ENCODE measurements at regions not wholly inside any gene's neighbourhood (a gene's known extent, or its start where the extent isn't known, plus 50 kb on each side); places are given as distances from the start of the nearest gene placed in this dataset.

DNA sequence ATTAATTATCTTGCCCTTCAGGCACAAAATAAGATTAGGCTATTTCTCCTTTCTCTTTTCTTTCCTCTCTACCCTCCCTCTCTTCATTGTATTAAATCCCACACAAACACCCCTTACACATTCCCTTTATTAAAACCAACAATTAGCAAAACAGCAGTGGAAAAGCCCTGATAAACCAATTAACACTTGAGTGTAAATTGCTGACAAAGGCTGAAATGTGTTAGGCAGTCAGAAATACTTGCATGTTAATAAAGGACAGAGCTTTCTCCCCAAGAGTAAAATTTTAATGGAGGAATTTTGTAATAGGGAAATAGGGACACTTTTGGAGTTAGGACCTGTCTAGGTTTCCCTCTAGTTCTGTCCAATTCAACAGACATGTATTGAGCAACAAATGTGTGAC, 370.9 kb downstream of the MRPS30 start:
- DNase-seq (ENCODE audit: extremely low spot score, insufficient read length, low read depth) = no peak
- no peak for FAIRE-seq

DNA sequence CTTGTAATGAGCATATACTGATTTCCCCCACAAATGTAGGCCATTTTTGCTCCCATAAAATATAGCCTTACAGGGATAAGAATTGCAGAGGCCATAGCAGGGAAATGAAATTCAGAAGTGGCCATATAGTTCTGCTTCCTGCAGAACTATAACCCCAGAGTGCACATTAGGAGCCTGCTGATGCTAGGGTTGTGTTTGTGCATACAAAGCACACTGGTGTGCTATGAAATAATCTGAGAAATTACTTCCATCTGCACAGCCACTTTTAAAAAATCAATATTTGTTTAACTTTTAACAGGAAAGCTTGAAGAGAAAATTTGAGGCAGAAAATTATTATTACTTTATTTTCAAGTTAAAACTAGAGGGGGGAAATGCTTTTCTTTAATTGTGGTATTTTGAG, 380.3 kb downstream of the MRPS30 start:
- no peak for FAIRE-seq
- no peak for DNase-seq (ENCODE audit: extremely low spot score, insufficient read length, low read depth)

DNA sequence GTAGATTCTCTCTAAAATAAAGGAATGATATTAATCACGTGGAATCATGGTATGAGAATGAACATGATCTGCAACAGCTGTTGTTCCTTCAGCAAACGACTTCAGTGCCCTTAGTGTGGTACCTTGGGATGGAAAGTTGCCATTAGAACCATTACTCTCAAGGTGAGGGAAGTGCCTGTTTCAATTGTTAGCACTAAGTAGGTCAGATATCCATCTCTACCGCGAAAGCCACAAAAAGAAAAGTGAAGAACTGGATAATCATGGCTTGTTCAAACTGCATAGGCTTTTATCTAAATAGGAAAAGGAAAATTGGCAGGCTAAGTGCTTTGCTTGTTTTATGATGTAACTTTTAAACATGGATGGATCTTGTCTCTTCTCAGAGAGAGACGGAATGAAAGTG, 380.7 kb downstream of the MRPS30 start:
- DNase-seq (ENCODE audit: extremely low spot score, insufficient read length, low read depth) = no peak
- FAIRE-seq = no peak

DNA sequence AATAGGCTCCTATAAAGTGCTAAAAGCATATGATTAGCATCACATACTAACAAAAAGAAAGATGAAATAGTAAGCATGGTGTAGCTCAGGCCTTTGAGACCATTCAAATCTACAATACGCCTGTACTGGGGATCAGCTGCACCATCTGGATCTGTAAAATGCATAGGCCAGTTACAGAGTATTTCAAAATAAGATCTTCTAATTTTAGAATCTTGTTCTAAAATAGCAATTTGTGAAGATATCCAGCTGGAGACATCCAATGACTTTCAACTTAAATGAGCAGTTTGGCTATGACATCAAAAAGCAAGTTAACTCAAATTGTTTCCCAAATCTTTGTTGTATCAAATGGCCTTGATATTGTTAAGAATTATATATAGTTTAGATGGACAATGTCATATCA, 386.3 kb downstream of the MRPS30 start:
- FAIRE-seq = no peak
- no peak for DNase-seq (ENCODE audit: extremely low spot score, insufficient read length, low read depth)
